Heart left ventricle (tissue), 16 donors: ENCODE measurements at regions not wholly inside any gene's neighbourhood (a gene's known extent, or its start where the extent isn't known, plus 50 kb on each side); places are given as distances from the start of the nearest gene placed in this dataset.

Experiments used
- ATAC-seq, 4 donors: fragments of 200-7000 bp; cut with Tn5 transposase; one replicate each; pipeline ENCODE4 v1.9.1; 2020 to 2022; ENCODE audit warnings: moderate library complexity in 4 of 4, mild to moderate bottlenecking in 3 of 4, moderate number of reproducible peaks in 1 of 4
- DNase-seq, 5 donors: peaks; one replicate each; pipeline ENCODE4 v3.0.0-alpha.2; 2020
- H3K27ac ChIP-seq, 12 donors: fragments of 200-600 bp; sonication (generic) in 4 of 12; one replicate each; pipeline versions ENCODE4 v1.5.0 to v1.8.0; 2016 to 2022; ENCODE audit warnings: mild to moderate bottlenecking in 2 of 12
- H3K27me3 ChIP-seq, 9 donors: fragments of 200-600 bp; sonication (generic) in 2 of 9; one replicate each; pipeline versions ENCODE4 v1.5.1 to v1.8.0; 2016 to 2022; ENCODE audit warnings: mild to moderate bottlenecking in 3 of 9
- H3K36me3 ChIP-seq, 9 donors: fragments of 200-600 bp; sonication (generic) in 2 of 9; one replicate each; pipeline versions ENCODE4 v1.5.0 to v1.8.0; 2018 to 2022; ENCODE audit warnings: mild to moderate bottlenecking in 2 of 9
- H3K4me1 ChIP-seq, 12 donors: fragments of 200-600 bp; sonication (generic) in 4 of 12; one replicate each; pipeline versions ENCODE4 v1.5.0 to v1.8.0; 2016 to 2022; ENCODE audit warnings: mild to moderate bottlenecking in 3 of 12
- H3K4me3 ChIP-seq, 12 donors: fragments of 200-600 bp; sonication (generic) in 4 of 12; one replicate each; pipeline versions ENCODE4 v1.5.0 to v1.8.0; 2017 to 2022; ENCODE audit warnings: mild to moderate bottlenecking in 9 of 12, moderate library complexity in 4 of 12
- H3K9me3 ChIP-seq, 12 donors: fragments of 200-600 bp; sonication (generic) in 4 of 12; one replicate each; pipeline versions ENCODE4 v1.5.0 to v1.8.0; 2016 to 2022; ENCODE audit warnings: mild to moderate bottlenecking in 1 of 12
- POLR2A ChIP-seq, 2 donors: fragments of 450-650 bp; IDR thresholded peaks; one replicate each; pipeline ENCODE4 v1.6.1; 2017; ENCODE audit warnings: antibody characterized with exemption in 2 of 2, mild to moderate bottlenecking in 2 of 2, moderate library complexity in 2 of 2
- WGBS, 4 donors: extraction: QIAGEN DNeasy Blood & Tissue Kit in 2 of 4; methylation state at CpG; one replicate each; pipeline versions ENCODE4 v1.1.5 to v1.1.7; 2013 to 2018; 5-methylcytosine and 5-hydroxymethylcytosine counted together
- intact Hi-C, 10 donors: fragments of 100-400 bp; cut with DNase I; formaldehyde crosslinking; loops; one replicate each; pipeline versions ENCODE4 v1.11.1 to v1.14.2; 2022
- TF ChIP-seq, protein P1 (sequence below), 12 donors: fragments of 200-600 bp; sonication (generic) in 4 of 12; IDR thresholded peaks; one replicate each; pipeline versions ENCODE4 v1.5.0 to v1.8.0; 2018 to 2022; ENCODE audit warnings: antibody characterized with exemption in 12 of 12, mild to moderate bottlenecking in 5 of 12
- donor health status: ischemic (EF 13 %, LVEDD 7.1; RV severe dilation, severe dysfunction).
- donor health status: healthy with polysubstance abuse.
- donor health status: DM: no; HTN: yes; CAD: no.
- donor health status: DM: no; HTN: no; CAD: no.
- donor health status: ischemic (EF 25% LVEDD 6.9; RV normal size, moderate dysfunction).
- donor health status: ischemic (EF 25% LVEDD 5.7; RV mildly dilated, moderate dysfunction).
- donor health status: healthy.
- donor health status: DM: yes; HTN: yes; CAD: no.
- donor health status: ischemic (EF 35%, LVEDD 5.7; RV mildly dilated, moderate dysfunction).
- donor health status: nonischemic (EF 11% LVEDD 7.7; RV severe dilation, severe dysfunction).
- donor health status: DM: yes; HTN: yes; CAD: no.
- donor health status: PGD.
- donor health status: ischemic (EF 29% LVEDD 5.4; RV normal size, mild dysfunction).
- donor health status: nonischemic (EF 23%, LVEDD 6.1; RV moderate dilation, normal function).

DNA sequence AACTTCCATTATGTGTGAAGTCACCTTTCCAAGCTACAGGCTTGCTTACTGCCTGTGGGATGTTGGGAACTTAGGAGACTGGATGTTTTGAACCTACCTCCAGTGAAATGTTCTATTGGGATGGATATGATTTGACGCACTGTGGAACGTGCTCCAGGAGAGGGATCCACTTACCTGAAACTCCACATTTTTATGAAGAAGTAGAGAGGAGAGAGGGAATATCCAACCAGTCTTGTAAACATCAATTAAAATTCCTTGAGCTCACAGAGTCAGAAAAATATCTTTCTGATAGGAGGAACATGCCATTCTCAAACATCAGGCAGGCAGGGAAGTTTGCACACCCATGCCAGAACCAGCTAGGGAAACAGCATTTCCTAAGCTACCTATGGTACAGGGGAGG is 91.1 kb upstream of the MAOA start:
- intact Hi-C loops = loop anchor here in 3 of 10 donors (5.0 to 10.0 kb wide), 3 partner anchors 90 to 372 kb away; partner anchors contain the start of gene MAOA (in 1 of the 3)
- Histone ChIP-seq H3K4me1 (no peaks in the 10 kb centered on the region), H3K27me3 (no peaks in the 10 kb centered on the region), H3K36me3 (no peaks in the 10 kb centered on the region), H3K27ac (no peak overlapping the region), H3K4me3 (no peak overlapping the region), H3K9me3 (no peaks in the 10 kb centered on the region)
- TF ChIP-seq, protein P1, sequence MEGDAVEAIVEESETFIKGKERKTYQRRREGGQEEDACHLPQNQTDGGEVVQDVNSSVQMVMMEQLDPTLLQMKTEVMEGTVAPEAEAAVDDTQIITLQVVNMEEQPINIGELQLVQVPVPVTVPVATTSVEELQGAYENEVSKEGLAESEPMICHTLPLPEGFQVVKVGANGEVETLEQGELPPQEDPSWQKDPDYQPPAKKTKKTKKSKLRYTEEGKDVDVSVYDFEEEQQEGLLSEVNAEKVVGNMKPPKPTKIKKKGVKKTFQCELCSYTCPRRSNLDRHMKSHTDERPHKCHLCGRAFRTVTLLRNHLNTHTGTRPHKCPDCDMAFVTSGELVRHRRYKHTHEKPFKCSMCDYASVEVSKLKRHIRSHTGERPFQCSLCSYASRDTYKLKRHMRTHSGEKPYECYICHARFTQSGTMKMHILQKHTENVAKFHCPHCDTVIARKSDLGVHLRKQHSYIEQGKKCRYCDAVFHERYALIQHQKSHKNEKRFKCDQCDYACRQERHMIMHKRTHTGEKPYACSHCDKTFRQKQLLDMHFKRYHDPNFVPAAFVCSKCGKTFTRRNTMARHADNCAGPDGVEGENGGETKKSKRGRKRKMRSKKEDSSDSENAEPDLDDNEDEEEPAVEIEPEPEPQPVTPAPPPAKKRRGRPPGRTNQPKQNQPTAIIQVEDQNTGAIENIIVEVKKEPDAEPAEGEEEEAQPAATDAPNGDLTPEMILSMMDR (IDR thresholded peaks at IDR 0.05) = no peak
- TF ChIP-seq POLR2A (IDR thresholded peaks at IDR 0.05) = no peak
- no peak for DNase-seq
- 80 to 94% (median 89%) methylated on average over 2 of the region's 2 CpGs for WGBS, 4 donors
- ATAC-seq = no peak

DNA sequence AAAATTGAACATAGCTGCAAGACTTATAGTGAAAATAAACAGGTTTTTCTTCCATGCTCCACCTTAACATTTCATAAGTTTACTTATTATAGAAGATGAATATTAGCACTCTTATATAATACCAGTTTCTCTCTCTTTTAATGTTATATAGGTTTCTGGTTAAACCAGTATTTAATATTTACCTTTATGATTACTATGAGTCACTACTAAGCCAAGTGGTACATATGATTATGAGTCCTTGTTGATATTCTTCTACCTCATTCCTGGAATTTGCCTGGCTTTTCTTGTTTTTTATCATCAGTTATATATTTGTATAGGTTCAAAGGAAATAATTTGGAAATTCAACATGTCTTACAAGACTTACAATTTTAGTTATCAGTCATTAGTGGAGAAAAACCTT is 89.9 kb upstream of the MAOA start:
- no peaks in the 10 kb centered on the region for H3K4me1 ChIP-seq
- DNase-seq (no peak), ATAC-seq (no peak)
- TF ChIP-seq, protein P1 (IDR thresholded peaks at IDR 0.05) = no peak
- no peak for TF ChIP-seq POLR2A (IDR thresholded peaks at IDR 0.05)
- no peak overlapping the region for H3K27ac ChIP-seq
- no peaks in the 10 kb centered on the region for H3K36me3 ChIP-seq
- H3K27me3 ChIP-seq = peaks cover 0 to 3% (median 0%) of the 10 kb centered on the region in 9 donors
- H3K9me3 ChIP-seq = no peaks in the 10 kb centered on the region
- intact Hi-C loops = loop anchor here in 3 of 10 donors (10.0 kb wide), 2 partner anchors 89 to 369 kb away; partner anchors contain the start of gene MAOA (in 1 of the 3)
- no peak overlapping the region for H3K4me3 ChIP-seq

DNA sequence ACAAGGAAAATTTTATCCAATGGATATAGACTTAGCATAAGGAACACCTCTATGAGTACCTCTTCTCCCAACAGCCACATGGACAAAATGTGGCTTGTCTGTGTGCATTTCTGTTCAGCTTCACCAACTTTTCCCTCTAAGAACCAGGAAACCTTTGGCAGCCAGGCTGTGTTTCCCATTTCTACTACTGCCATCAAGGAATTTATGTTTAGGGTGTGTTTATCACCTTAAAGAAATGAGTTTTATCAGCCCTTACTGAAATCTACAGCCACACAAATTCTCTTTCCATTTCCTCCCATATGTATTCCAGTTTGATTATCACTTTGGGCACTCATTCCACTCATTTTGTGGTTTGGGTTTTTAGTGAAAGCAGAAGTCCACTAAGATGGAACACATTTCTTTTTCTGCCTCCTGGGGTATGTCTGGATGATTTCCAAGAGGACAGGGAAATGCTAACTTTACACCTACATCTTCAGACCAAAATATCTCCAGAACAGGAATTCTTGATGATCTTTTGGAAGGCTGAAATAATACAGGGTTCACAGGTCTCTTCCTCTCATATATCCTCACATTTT is 82.6 kb upstream of the MAOA start:
- no peak for DNase-seq
- intact Hi-C loops = no loop called here
- ATAC-seq = no peak

DNA sequence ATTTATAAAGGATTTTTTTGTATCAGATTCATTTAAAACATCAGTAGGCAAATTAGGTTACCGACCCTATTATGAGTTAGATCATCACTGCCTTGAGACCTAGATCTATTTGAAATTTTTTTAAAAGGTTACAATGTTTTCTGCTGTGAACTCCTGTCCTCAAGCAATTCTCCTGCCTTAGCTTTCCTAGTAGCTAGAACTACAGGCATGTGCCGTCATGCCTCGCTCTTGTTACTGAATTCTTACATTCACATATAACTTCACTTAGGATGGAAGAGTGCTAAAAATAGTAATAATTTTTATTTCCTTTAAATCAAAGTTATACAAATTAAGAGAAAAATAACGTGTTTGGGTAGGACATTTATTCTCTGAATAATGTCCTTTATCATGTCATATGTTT is 75.5 kb upstream of the MAOA start:
- TF ChIP-seq, protein P1 (IDR thresholded peaks at IDR 0.05) = no peak
- no peak for TF ChIP-seq POLR2A (IDR thresholded peaks at IDR 0.05)
- ATAC-seq = no peak
- 75 to 88% (median 84%) methylated on average over 4 of the region's 4 CpGs for WGBS, 4 donors

More for the DNA sequence above, 82.6 kb upstream of the MAOA start:
- TF ChIP-seq POLR2A (IDR thresholded peaks at IDR 0.05) = no peak
- TF ChIP-seq, protein P1 (IDR thresholded peaks at IDR 0.05) = no peak
- H3K4me3 ChIP-seq = no peak overlapping the region
- no peaks in the 10 kb centered on the region for H3K9me3 ChIP-seq
- peaks cover 0 to 12% (median 0%) of the 10 kb centered on the region in 9 donors for H3K27me3 ChIP-seq
- no peaks in the 10 kb centered on the region for H3K4me1 ChIP-seq
- no peaks in the 10 kb centered on the region for H3K36me3 ChIP-seq
- H3K27ac ChIP-seq = no peak overlapping the region

More for the DNA sequence above, 75.5 kb upstream of the MAOA start:
- no peaks in the 10 kb centered on the region for H3K9me3 ChIP-seq
- no peak overlapping the region for H3K27ac ChIP-seq
- H3K36me3 ChIP-seq = no peaks in the 10 kb centered on the region
- H3K4me1 ChIP-seq = no peaks in the 10 kb centered on the region
- peaks cover 0 to 22% (median 0%) of the 10 kb centered on the region in 9 donors for H3K27me3 ChIP-seq
- no peak overlapping the region for H3K4me3 ChIP-seq
- no peak for DNase-seq
- intact Hi-C loops = no loop called here
